Lung (tissue), 11 donors: ENCODE measurements at regions not wholly inside any gene's neighbourhood (a gene's known extent, or its start where the extent isn't known, plus 50 kb on each side); places are given as distances from the start of the nearest gene placed in this dataset.

Experiments used
- ATAC-seq: fragments of 200-7000 bp; cut with Tn5 transposase; one replicate; pipeline ENCODE4 v1.9.1; 2020; ENCODE audit warnings: moderate number of reproducible peaks; ENCODE audit not compliant: insufficient read depth, low FRiP score
- DNase-seq, 3 donors: peaks; one replicate each; pipeline ENCODE4 v3.0.0-alpha.2; 2013 to 2017
- H3K27ac ChIP-seq, 2 donors: one replicate each; pipeline ENCODE4 v1.5.1; 2013; ENCODE audit warnings: mild to moderate bottlenecking in 2 of 2, moderate library complexity in 2 of 2, control low read depth in 1 of 2, inconsistent platforms in 1 of 2, low read depth in 1 of 2, low read length in 1 of 2
- H3K27me3 ChIP-seq, 3 donors: one replicate each; pipeline ENCODE4 v1.5.1; 2013; ENCODE audit warnings: low read length in 2 of 3; ENCODE audit not compliant: control insufficient read depth in 3 of 3, insufficient read depth in 3 of 3
- H3K36me3 ChIP-seq, 4 donors: one replicate each; pipeline ENCODE4 v1.5.1; 2013; ENCODE audit warnings: low read length in 4 of 4, mild to moderate bottlenecking in 1 of 4, moderate library complexity in 1 of 4; ENCODE audit not compliant: control insufficient read depth in 4 of 4, insufficient read depth in 4 of 4
- H3K4me1 ChIP-seq, 5 donors: one replicate each; pipeline ENCODE4 v1.5.1; 2013; ENCODE audit warnings: low read length in 5 of 5, mild to moderate bottlenecking in 2 of 5, moderate library complexity in 1 of 5; ENCODE audit not compliant: control insufficient read depth in 5 of 5, insufficient read depth in 5 of 5
- H3K4me3 ChIP-seq: one replicate; pipeline ENCODE4 v1.5.1; 2013; ENCODE audit warnings: mild to moderate bottlenecking, control low read depth, moderate library complexity
- H3K9ac ChIP-seq, 2 donors: one replicate each; pipeline ENCODE4 v1.5.1; 2013; ENCODE audit warnings: low read length in 2 of 2, control low read depth in 1 of 2; ENCODE audit not compliant: insufficient read depth in 1 of 2
- H3K9me3 ChIP-seq, 4 donors: one replicate each; pipeline ENCODE4 v1.5.1; 2013; ENCODE audit warnings: low read length in 3 of 4, mild to moderate bottlenecking in 1 of 4, moderate library complexity in 1 of 4; ENCODE audit not compliant: control insufficient read depth in 4 of 4, insufficient read depth in 3 of 4
- CTCF ChIP-seq: IDR thresholded peaks from 2 replicates; pipeline ENCODE4 v1.5.1; 2012; ENCODE audit warnings: mild to moderate bottlenecking; ENCODE audit errors: control extremely low read depth, extremely low read depth
- WGBS, 2 donors: extraction: QIAGEN DNeasy Blood & Tissue Kit; methylation state at CpG; one replicate each; pipeline ENCODE4 v1.1.7; 2013; 5-methylcytosine and 5-hydroxymethylcytosine counted together
- donor health status: control.
- donor health status: control.
- donor health status: Bipolar disorder and iron deficiency.
- donor health status: healthy.
- donor health status: DM: yes; HTN: yes; CAD: no.

- H3K4me1 ChIP-seq, result no peaks in the 10 kb centered on the region
- no peak for DNase-seq
- no peak for TF ChIP-seq CTCF
- no peak overlapping the region for H3K4me3 ChIP-seq
- peaks cover 0 to 3% (median 2%) of the 10 kb centered on the region in 3 donors for H3K27me3 ChIP-seq
- peaks cover 0 to 5% (median 0%) of the 10 kb centered on the region in 4 donors for H3K9me3 ChIP-seq
- no peak overlapping the region for H3K27ac ChIP-seq
- no peaks in the 10 kb centered on the region for H3K36me3 ChIP-seq
- 75 to 81% methylated on average over 6 of the region's 6 CpGs for WGBS, 2 donors
- no peak for ATAC-seq
- no peak overlapping the region for H3K9ac ChIP-seq
Observed at GRCh38 chr9:90948156-90948555, 146.5 kb downstream of the SYK start.

- no peak overlapping the region for H3K4me3 ChIP-seq
- no peak for TF ChIP-seq CTCF
- WGBS, 2 donors, result 38 to 59% methylated on average over 3 of the region's 3 CpGs
Observed at GRCh38 chr9:90950600-90950999, 149.0 kb downstream of the SYK start.

GRCh38 chr9:90953200-90953599, 151.6 kb downstream of the SYK start:
- Histone ChIP-seq H3K9ac (no peak overlapping the region), H3K27me3 (peaks cover 0 to 3% (median 0%) of the 10 kb centered on the region in 3 donors), H3K4me1 (peaks cover 0 to 2% (median 0%) of the 10 kb centered on the region in 5 donors), H3K4me3 (no peak overlapping the region), H3K36me3 (no peaks in the 10 kb centered on the region), H3K27ac (no peak overlapping the region), H3K9me3 (peaks cover 0 to 5% (median 0%) of the 10 kb centered on the region in 4 donors)
- ATAC-seq (no peak), DNase-seq (no peak)
- 63 to 65% methylated on average over 3 of the region's 3 CpGs for WGBS, 2 donors
- no peak for TF ChIP-seq CTCF

More at GRCh38 chr9:90950600-90950999, 149.0 kb downstream of the SYK start:
- H3K9me3 ChIP-seq, result peaks cover 0 to 5% (median 0%) of the 10 kb centered on the region in 4 donors
- H3K4me1 ChIP-seq, result peaks cover 0 to 2% (median 0%) of the 10 kb centered on the region in 5 donors
- H3K27ac ChIP-seq, result no peak overlapping the region
- DNase-seq (no peak), ATAC-seq (no peak)
- no peaks in the 10 kb centered on the region for H3K36me3 ChIP-seq
- peaks cover 0 to 3% (median 0%) of the 10 kb centered on the region in 3 donors for H3K27me3 ChIP-seq
- no peak overlapping the region for H3K9ac ChIP-seq

- ATAC-seq (no peak), DNase-seq (no peak)
- Histone ChIP-seq H3K9ac (no peak overlapping the region), H3K27ac (no peak overlapping the region), H3K4me3 (no peak overlapping the region), H3K36me3 (no peaks in the 10 kb centered on the region), H3K4me1 (peaks cover 0 to 2% (median 0%) of the 10 kb centered on the region in 5 donors), H3K9me3 (peaks cover 0 to 6% (median 0%) of the 10 kb centered on the region in 4 donors), H3K27me3 (peaks cover 0 to under 1% (median 0%) of the 10 kb centered on the region in 3 donors)
- 50 to 62% methylated on average over 3 of the region's 3 CpGs for WGBS, 2 donors
- no peak for TF ChIP-seq CTCF
Observed at GRCh38 chr9:90953805-90954204, 152.2 kb downstream of the SYK start.
